ENCODE measurements at regions not wholly inside any gene's neighbourhood (a gene's known extent, or its start where the extent isn't known, plus 50 kb on each side); places are given as distances from the start of the nearest gene placed in this dataset.

GRCh38 chr2:13572466-13572865, 855.7 kb downstream of the TRIB2 start:
- no peak for ATAC-seq

GRCh38 chr2:13574831-13575230, 858.1 kb downstream of the TRIB2 start:
- Histone ChIP-seq H3K27me3 (no peaks in the 10 kb centered on the region), H3K4me3 (no peak overlapping the region), H3K4me1 (peaks cover 8% of the 10 kb centered on the region), H3K9me3 (no peaks in the 10 kb centered on the region), H3K27ac (no peak overlapping the region), H3K36me3 (replicated peaks in 1 of 2; ENCODE audit: insufficient read depth in 1 of 2, low read depth in 2 of 2) (no peaks in the 10 kb centered on the region)
- 90 to 91% methylated on average over 2 of the region's 2 CpGs for WGBS, 2 donors
- DNase-seq: no peak
- no peak for ATAC-seq
- TF ChIP-seq POLR2A (IDR thresholded peaks at IDR 0.05) (no peak), CTCF (IDR thresholded peaks at IDR 0.05) (no peak)
- intact Hi-C loops (cut with DNase I): no loop called here

More at GRCh38 chr2:13572466-13572865, 855.7 kb downstream of the TRIB2 start:
- 95 to 97% methylated on average over 2 of the region's 2 CpGs for whole genome bisulfite sequencing, 2 donors
- no peak for TF ChIP-seq CTCF (IDR thresholded peaks at IDR 0.05)
- no peak for TF ChIP-seq POLR2A (IDR thresholded peaks at IDR 0.05)
- intact Hi-C loops (cut with DNase I): no loop called here
- Histone ChIP-seq H3K4me1 (no peaks in the 10 kb centered on the region), H3K9me3 (no peaks in the 10 kb centered on the region), H3K27ac (no peak overlapping the region), H3K27me3 (no peaks in the 10 kb centered on the region), H3K36me3 (replicated peaks in 1 of 2; ENCODE audit: insufficient read depth in 1 of 2, low read depth in 2 of 2) (no peaks in the 10 kb centered on the region), H3K4me3 (no peak overlapping the region)
- no peak for DNase-seq

- Histone ChIP-seq H3K4me3 (no peak overlapping the region), H3K4me1 (peaks cover 8% of the 10 kb centered on the region), H3K27me3 (no peaks in the 10 kb centered on the region), H3K36me3 (replicated peaks in 1 of 2; ENCODE audit: insufficient read depth in 1 of 2, low read depth in 2 of 2) (no peaks in the 10 kb centered on the region), H3K9me3 (no peaks in the 10 kb centered on the region), H3K27ac (no peak overlapping the region)
- intact Hi-C loops (cut with DNase I): no loop called here
- WGBS, 2 donors: 46 to 58% methylated on average over 2 of the region's 2 CpGs
- ATAC-seq (no peak), DNase-seq (no peak)
- TF ChIP-seq CTCF (IDR thresholded peaks at IDR 0.05) (no peak), POLR2A (IDR thresholded peaks at IDR 0.05) (no peak)
Observed at GRCh38 chr2:13576406-13577036, 859.8 kb downstream of the TRIB2 start.

GRCh38 chr2:13578547-13578946, 861.8 kb downstream of the TRIB2 start:
- DNase-seq: no peak
- 27 to 40% methylated on average over 1 of the region's 1 CpG for WGBS, 2 donors

More at GRCh38 chr2:13578547-13578946, 861.8 kb downstream of the TRIB2 start:
- ATAC-seq: no peak
- no peaks in the 10 kb centered on the region for H3K36me3 ChIP-seq (replicated peaks in 1 of 2; ENCODE audit: insufficient read depth in 1 of 2, low read depth in 2 of 2)
- intact Hi-C loops (cut with DNase I): no loop called here
- H3K4me3 ChIP-seq: no peak overlapping the region
- no peaks in the 10 kb centered on the region for H3K27me3 ChIP-seq
- no peak for TF ChIP-seq CTCF (IDR thresholded peaks at IDR 0.05)
- peaks cover 8% of the 10 kb centered on the region for H3K4me1 ChIP-seq
- H3K27ac ChIP-seq: no peak overlapping the region
- no peaks in the 10 kb centered on the region for H3K9me3 ChIP-seq

Data from body of pancreas (tissue), 4 donors.